HG03196 (cell line): ENCODE measurements at regions not wholly inside any gene's neighbourhood (a gene's known extent, or its start where the extent isn't known, plus 50 kb on each side); places are given as distances from the start of the nearest gene placed in this dataset.
"Not testable (repeated sequence)": the region's sequence is repeated elsewhere in the genome, so short reads cannot be mapped to it uniquely, and the experiment has no call there.

ENCODE experiments used
- ATAC-seq: cut with Tn5 transposase; IDR thresholded peaks from one replicate; pipeline ENCODE4 v1.9.1; 2021; ENCODE audit not compliant: unreplicated experiment

GRCh38 chr3:132084982-132085381 is 50.2 kb upstream of the CPNE4 start:
- no peak for ATAC-seq

GRCh38 chr3:132087356-132087755 is 52.5 kb upstream of the CPNE4 start:
- ATAC-seq: no peak

GRCh38 chr3:132088291-132088690 is 53.5 kb upstream of the CPNE4 start:
- no peak for ATAC-seq

- no peak for ATAC-seq
Measured at GRCh38 chr3:132090921-132091320, 56.1 kb upstream of the CPNE4 start.

- no peak for ATAC-seq
Measured at GRCh38 chr3:132116601-132117000, 81.8 kb upstream of the CPNE4 start.

- ATAC-seq: no peak
Measured at GRCh38 chr3:132117642-132118041, 82.8 kb upstream of the CPNE4 start.

- no peak for ATAC-seq
Measured at GRCh38 chr3:132119531-132119930, 84.7 kb upstream of the CPNE4 start.

GRCh38 chr3:132124096-132124495 is 89.3 kb upstream of the CPNE4 start:
- no peak for ATAC-seq

- no peak for ATAC-seq
Measured at GRCh38 chr3:132124651-132125284, 90.0 kb upstream of the CPNE4 start.

- no peak for ATAC-seq
Measured at GRCh38 chr3:132134611-132135010, 99.8 kb upstream of the CPNE4 start.

- ATAC-seq: no peak
Measured at GRCh38 chr3:132135628-132136333, 101.0 kb upstream of the CPNE4 start.

GRCh38 chr3:132136334-132136716 is 101.5 kb upstream of the CPNE4 start:
- ATAC-seq: no peak

- not testable (repeated sequence) for ATAC-seq
Measured at GRCh38 chr3:132136902-132137301, 102.1 kb upstream of the CPNE4 start.

- no peak for ATAC-seq
Measured at GRCh38 chr3:132145833-132146232, 111.0 kb upstream of the CPNE4 start.

- no peak for ATAC-seq
Measured at GRCh38 chr3:132154619-132155018, 119.8 kb upstream of the CPNE4 start.

GRCh38 chr3:132159145-132159544 is 124.3 kb upstream of the CPNE4 start:
- ATAC-seq: no peak

GRCh38 chr3:132160198-132160597 is 125.4 kb upstream of the CPNE4 start:
- no peak for ATAC-seq

- no peak for ATAC-seq
Measured at GRCh38 chr3:132161608-132162007, 126.8 kb upstream of the CPNE4 start.

- ATAC-seq: no peak
Measured at GRCh38 chr3:132164469-132165092, 129.8 kb upstream of the CPNE4 start.

- no peak for ATAC-seq
Measured at GRCh38 chr3:132167870-132168269, 133.1 kb upstream of the CPNE4 start.

- no peak for ATAC-seq
Measured at GRCh38 chr3:132174500-132174899, 139.7 kb upstream of the CPNE4 start.

- peak; percentile 68 for ATAC-seq
Measured at GRCh38 chr3:132180337-132180791, 136.8 kb upstream of the ACP3 start.
